OCI-LY1 (cell line): ENCODE measurements at regions not wholly inside any gene's neighbourhood (a gene's known extent, or its start where the extent isn't known, plus 50 kb on each side); places are given as distances from the start of the nearest gene placed in this dataset.

Source experiments
- EZH2 ChIP-seq: fragments of 200-600 bp; sonication (generic), shearing (Covaris generic); IDR thresholded peaks from 2 replicates; pipeline ENCODE4 v1.8.0; 2017; ENCODE audit warnings: borderline replicate concordance, mixed run types, mild to moderate bottlenecking, antibody characterized with exemption, low read length, moderate library complexity, mixed read lengths
- TF ChIP-seq, protein P1 (sequence below): fragments of 200-600 bp; sonication (generic), shearing (Covaris generic); IDR thresholded peaks from 2 replicates; pipeline ENCODE4 v1.5.1; 2017; ENCODE audit warnings: mild to moderate bottlenecking, antibody characterized with exemption, low read length, moderate library complexity, mixed read lengths

DNA sequence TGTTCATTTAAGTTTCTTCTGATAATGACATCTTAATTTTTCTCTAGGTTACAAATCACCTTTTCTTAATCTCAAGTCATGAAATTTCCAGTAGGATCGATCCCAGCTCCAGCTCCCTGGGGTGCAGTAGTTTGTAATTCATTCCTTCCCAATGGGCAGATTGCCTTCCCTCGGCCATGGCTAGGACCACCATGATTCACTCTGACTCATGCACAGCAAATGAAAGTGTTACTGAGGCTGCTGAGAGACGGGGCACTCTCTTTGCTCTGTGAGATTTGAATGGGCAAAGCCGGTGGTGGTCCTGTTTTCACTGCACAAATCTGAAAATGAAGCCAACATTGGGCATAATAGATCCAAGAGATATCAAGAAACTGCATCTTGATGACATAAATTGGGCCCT lies 202.8 kb upstream of the IRS2 start:
- TF ChIP-seq, protein P1, sequence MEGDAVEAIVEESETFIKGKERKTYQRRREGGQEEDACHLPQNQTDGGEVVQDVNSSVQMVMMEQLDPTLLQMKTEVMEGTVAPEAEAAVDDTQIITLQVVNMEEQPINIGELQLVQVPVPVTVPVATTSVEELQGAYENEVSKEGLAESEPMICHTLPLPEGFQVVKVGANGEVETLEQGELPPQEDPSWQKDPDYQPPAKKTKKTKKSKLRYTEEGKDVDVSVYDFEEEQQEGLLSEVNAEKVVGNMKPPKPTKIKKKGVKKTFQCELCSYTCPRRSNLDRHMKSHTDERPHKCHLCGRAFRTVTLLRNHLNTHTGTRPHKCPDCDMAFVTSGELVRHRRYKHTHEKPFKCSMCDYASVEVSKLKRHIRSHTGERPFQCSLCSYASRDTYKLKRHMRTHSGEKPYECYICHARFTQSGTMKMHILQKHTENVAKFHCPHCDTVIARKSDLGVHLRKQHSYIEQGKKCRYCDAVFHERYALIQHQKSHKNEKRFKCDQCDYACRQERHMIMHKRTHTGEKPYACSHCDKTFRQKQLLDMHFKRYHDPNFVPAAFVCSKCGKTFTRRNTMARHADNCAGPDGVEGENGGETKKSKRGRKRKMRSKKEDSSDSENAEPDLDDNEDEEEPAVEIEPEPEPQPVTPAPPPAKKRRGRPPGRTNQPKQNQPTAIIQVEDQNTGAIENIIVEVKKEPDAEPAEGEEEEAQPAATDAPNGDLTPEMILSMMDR, result no peak
- no peak for TF ChIP-seq EZH2
